Keratinocyte (primary cell): ENCODE measurements at regions not wholly inside any gene's neighbourhood (a gene's known extent, or its start where the extent isn't known, plus 50 kb on each side); places are given as distances from the start of the nearest gene placed in this dataset.

Experiments used
- DNase-seq: peaks from one replicate; pipeline ENCODE4 v3.0.0-alpha.2; 2011; ENCODE audit warnings: low read depth, missing footprints, low spot score
- FAIRE-seq: peaks from 2 replicates; lab custom pipeline; 2011; peaks lifted over from hg19 to GRCh38; lab: Jason Lieb, UNC
- H2AFZ ChIP-seq: 2 replicates; pipeline ENCODE4 v1.6.0; 2012; ENCODE audit warnings: low read length, control low read depth, inconsistent platforms; ENCODE audit not compliant: control insufficient read depth
- H3K27ac ChIP-seq: 2 replicates; pipeline ENCODE4 v1.5.1; 2011; ENCODE audit warnings: low read length; ENCODE audit not compliant: control insufficient read depth, insufficient read depth
- H3K27me3 ChIP-seq: 3 replicates; pipeline ENCODE4 v1.6.0; 2011; ENCODE audit warnings: low read length; ENCODE audit not compliant: control insufficient read depth, insufficient read depth; ENCODE audit errors: extremely low read depth
- H3K36me3 ChIP-seq, 2 experiments: 2 replicates in 1 of 2; 3 replicates in 1 of 2; pipeline ENCODE4 v1.5.1; 2011; ENCODE audit warnings: low read length in 2 of 2, mild to moderate bottlenecking in 1 of 2; ENCODE audit not compliant: control insufficient read depth in 2 of 2, insufficient read depth in 2 of 2; ENCODE audit errors: extremely low read depth in 1 of 2
- H3K4me1 ChIP-seq: 3 replicates; pipeline ENCODE4 v1.5.1; 2011; ENCODE audit warnings: low read length; ENCODE audit not compliant: control insufficient read depth, insufficient read depth; ENCODE audit errors: extremely low read depth
- H3K4me2 ChIP-seq: 3 replicates; pipeline ENCODE4 v1.6.0; 2011; ENCODE audit warnings: low read depth, low read length; ENCODE audit not compliant: control insufficient read depth, insufficient read depth; ENCODE audit errors: extremely low read depth
- H3K4me3 ChIP-seq, 3 experiments: fragments of 200-600 bp in 1 of 3; sonication (generic) in 1 of 3; 2 replicates in 2 of 3; 3 replicates in 1 of 3; pipeline ENCODE4 v1.5.1; 2011 to 2016; ENCODE audit warnings: low read length in 3 of 3, mild to moderate bottlenecking in 3 of 3, control low read depth in 2 of 3, inconsistent platforms in 1 of 3, low read depth in 1 of 3, mixed read lengths in 1 of 3, mixed run types in 1 of 3, moderate library complexity in 1 of 3; ENCODE audit not compliant: control insufficient read depth in 2 of 3, insufficient read depth in 2 of 3; ENCODE audit errors: extremely low read depth in 1 of 3
- H3K79me2 ChIP-seq: 2 replicates; pipeline ENCODE4 v1.6.0; 2012; ENCODE audit warnings: low read length; ENCODE audit not compliant: control insufficient read depth, insufficient read depth
- H3K9ac ChIP-seq: 3 replicates; pipeline ENCODE4 v1.6.0; 2011; ENCODE audit warnings: low read length; ENCODE audit not compliant: control insufficient read depth, insufficient read depth; ENCODE audit errors: extremely low read depth
- H3K9me1 ChIP-seq: 3 replicates; pipeline ENCODE4 v1.6.0; 2011; ENCODE audit warnings: low read length; ENCODE audit not compliant: control insufficient read depth, insufficient read depth; ENCODE audit errors: extremely low read depth
- H3K9me3 ChIP-seq: 2 replicates; pipeline ENCODE4 v1.5.1; 2012; ENCODE audit warnings: low read depth, low read length; ENCODE audit not compliant: control insufficient read depth
- H4K20me1 ChIP-seq: 3 replicates; pipeline ENCODE4 v1.6.0; 2011; ENCODE audit warnings: low read length; ENCODE audit not compliant: control insufficient read depth, insufficient read depth; ENCODE audit errors: extremely low read depth
- CTCF ChIP-seq, 3 experiments: IDR thresholded peaks in 1 of 3; conservative IDR thresholded peaks in 1 of 3; optimal IDR thresholded peaks in 1 of 3; 2 replicates in 2 of 3; 3 replicates in 1 of 3; pipeline versions ENCODE3 to v1.5.1; 2011; ENCODE audit warnings: low read length in 3 of 3, mild to moderate bottlenecking in 3 of 3, moderate library complexity in 2 of 3, control low read depth in 1 of 3, inconsistent platforms in 1 of 3; ENCODE audit not compliant: insufficient read depth in 2 of 3; ENCODE audit errors: extremely low read depth in 1 of 3
- EZH2 ChIP-seq: IDR thresholded peaks from one replicate; pipeline ENCODE4 v1.6.1; 2012; ENCODE audit warnings: inconsistent platforms, mild to moderate bottlenecking, low read length, moderate library complexity
- dilution Hi-C: fragments of 300-500 bp; cut with MboI; formaldehyde crosslinking; loops from one replicate; pipeline ENCODE4 v1.7.0; 2020; ENCODE audit warnings: low sequenced_read_pairs; ENCODE audit not compliant: extremely low pct_ligation_motif_present

GRCh38 chr2:46850742-46851141 is 64.9 kb downstream of the MCFD2 start:
- H3K4me1 ChIP-seq = peaks cover 70% of the 10 kb centered on the region
- H3K9ac ChIP-seq = peak overlapping the region; percentile 7
- TF ChIP-seq EZH2 (no peak), CTCF (optimal IDR thresholded peaks at IDR 0.05 in 1 of 3, IDR thresholded peaks at IDR 0.05 in 1 of 3, conservative IDR thresholded peaks at IDR 0.05 in 1 of 3; ENCODE audit: extremely low read depth in 1 of 3, insufficient read depth in 2 of 3, low read length in 3 of 3) (no peak)
- peak overlapping the region; percentile 45 for H3K27ac ChIP-seq
- dilution Hi-C loops = no loop called here
- H3K36me3 ChIP-seq = no peaks in the 10 kb centered on the region
- H4K20me1 ChIP-seq = no peaks in the 10 kb centered on the region
- FAIRE-seq (peak; percentile 77), DNase-seq (peak; percentile 50)
- H2AFZ ChIP-seq = peak overlapping the region; percentile 40
- peaks cover 5% of the 10 kb centered on the region for H3K9me1 ChIP-seq
- H3K27me3 ChIP-seq = no peaks in the 10 kb centered on the region
- H3K9me3 ChIP-seq = peaks cover 2% of the 10 kb centered on the region
- H3K4me3 ChIP-seq = no peak overlapping the region
- H3K79me2 ChIP-seq = no peaks in the 10 kb centered on the region
- H3K4me2 ChIP-seq = peak overlapping the region; percentile 38

GRCh38 chr2:46849721-46850556 is 65.7 kb downstream of the MCFD2 start:
- Histone ChIP-seq H3K9me3 (peaks cover 2% of the 10 kb centered on the region), H3K36me3 (no peaks in the 10 kb centered on the region), H2AFZ (no peak overlapping the region), H3K4me3 (no peak overlapping the region), H4K20me1 (no peaks in the 10 kb centered on the region), H3K79me2 (no peaks in the 10 kb centered on the region), H3K9ac (no peak overlapping the region), H3K27ac (peak overlapping the region; percentile 45), H3K4me1 (peaks cover 69% of the 10 kb centered on the region), H3K27me3 (no peaks in the 10 kb centered on the region), H3K9me1 (peaks cover 5% of the 10 kb centered on the region), H3K4me2 (peak overlapping the region; percentile 38)
- DNase-seq = no peak
- no peak for FAIRE-seq
- TF ChIP-seq CTCF (optimal IDR thresholded peaks at IDR 0.05 in 1 of 3, IDR thresholded peaks at IDR 0.05 in 1 of 3, conservative IDR thresholded peaks at IDR 0.05 in 1 of 3; ENCODE audit: extremely low read depth in 1 of 3, insufficient read depth in 2 of 3, low read length in 3 of 3) = no peak
- TF ChIP-seq EZH2 = no peak
- dilution Hi-C loops = no loop called here
